Panc1 (cell line): ENCODE measurements at regions not wholly inside any gene's neighbourhood (a gene's known extent, or its start where the extent isn't known, plus 50 kb on each side); places are given as distances from the start of the nearest gene placed in this dataset.

Experiments used
- CTCF ChIP-seq: fragments of 450-650 bp; IDR thresholded peaks from 2 replicates; pipeline ENCODE4 v1.5.1; 2017; ENCODE audit warnings: mild to moderate bottlenecking
- POLR2AphosphoS5 ChIP-seq: IDR thresholded peaks from 2 replicates; pipeline ENCODE4 v1.6.1; 2012; ENCODE audit warnings: mild to moderate bottlenecking, low read depth, low read length, moderate library complexity
- TCF7L2 ChIP-seq: IDR thresholded peaks from 2 replicates; pipeline ENCODE4 v1.6.1; 2011; ENCODE audit warnings: mild to moderate bottlenecking, low read depth, low read length, inconsistent platforms

GRCh38 chr2:204187229-204188083 lies 250.9 kb downstream of the ICOS start:
- TF ChIP-seq CTCF (no peak), POLR2AphosphoS5 (no peak), TCF7L2 (no peak)
